ENCODE measurements at regions not wholly inside any gene's neighbourhood (a gene's known extent, or its start where the extent isn't known, plus 50 kb on each side); places are given as distances from the start of the nearest gene placed in this dataset.
"Not testable (repeated sequence)": the region's sequence is repeated elsewhere in the genome, so short reads cannot be mapped to it uniquely, and the experiment has no call there.

GRCh38 chr5:60497706-60498500 is 202.1 kb downstream of the DEPDC1B start:
- Histone ChIP-seq H3K9ac (ENCODE audit: low read length in 2 of 2) (no peak overlapping the region), H3K27ac (ENCODE audit: low read length) (peak overlapping the region; percentile 55), H3K9me3 (ENCODE audit: control insufficient read depth in 2 of 2, low read length in 2 of 2) (no peaks in the 10 kb centered on the region), H3K27me3 (ENCODE audit: control insufficient read depth in 1 of 2, insufficient read depth in 2 of 2, low read length in 2 of 2) (no peaks in the 10 kb centered on the region), H3K4me1 (ENCODE audit: control insufficient read depth, insufficient read depth, low read length) (peaks cover 7% of the 10 kb centered on the region), H3K4me3 (ENCODE audit: low read length in 2 of 2) (no peak overlapping the region), H3K36me3 (ENCODE audit: control insufficient read depth in 2 of 2, insufficient read depth in 2 of 2, low read length in 2 of 2) (peaks cover 0 to 2% of the 10 kb centered on the region in 2 donors)

GRCh38 chr5:60495644-60496520 is 204.1 kb downstream of the DEPDC1B start:
- Histone ChIP-seq H3K36me3 (ENCODE audit: control insufficient read depth in 2 of 2, insufficient read depth in 2 of 2, low read length in 2 of 2) (peaks cover 0 to 2% of the 10 kb centered on the region in 2 donors), H3K9me3 (ENCODE audit: control insufficient read depth in 2 of 2, low read length in 2 of 2) (no peaks in the 10 kb centered on the region), H3K27me3 (ENCODE audit: control insufficient read depth in 1 of 2, insufficient read depth in 2 of 2, low read length in 2 of 2) (no peaks in the 10 kb centered on the region), H3K4me1 (ENCODE audit: control insufficient read depth, insufficient read depth, low read length) (peaks cover 7% of the 10 kb centered on the region), H3K9ac (ENCODE audit: low read length in 2 of 2) (no peak overlapping the region), H3K27ac (ENCODE audit: low read length) (no peak overlapping the region), H3K4me3 (ENCODE audit: low read length in 2 of 2) (no peak overlapping the region)

GRCh38 chr5:60494635-60495034 is 205.3 kb downstream of the DEPDC1B start:
- Histone ChIP-seq H3K4me3 (ENCODE audit: low read length in 2 of 2) (no peak overlapping the region), H3K27me3 (ENCODE audit: control insufficient read depth in 1 of 2, insufficient read depth in 2 of 2, low read length in 2 of 2) (no peaks in the 10 kb centered on the region), H3K27ac (ENCODE audit: low read length) (peak overlapping the region; percentile 19), H3K4me1 (ENCODE audit: control insufficient read depth, insufficient read depth, low read length) (peaks cover 7% of the 10 kb centered on the region), H3K9me3 (ENCODE audit: control insufficient read depth in 2 of 2, low read length in 2 of 2) (no peaks in the 10 kb centered on the region), H3K9ac (ENCODE audit: low read length in 2 of 2) (no peak overlapping the region), H3K36me3 (ENCODE audit: control insufficient read depth in 2 of 2, insufficient read depth in 2 of 2, low read length in 2 of 2) (peaks cover 0 to 2% of the 10 kb centered on the region in 2 donors)

GRCh38 chr5:60494144-60494543 is 205.8 kb downstream of the DEPDC1B start:
- peaks cover 7% of the 10 kb centered on the region for H3K4me1 ChIP-seq (ENCODE audit: control insufficient read depth, insufficient read depth, low read length)
- H3K27ac ChIP-seq (ENCODE audit: low read length) = no peak overlapping the region
- no peak overlapping the region for H3K4me3 ChIP-seq (ENCODE audit: low read length in 2 of 2)
- H3K9me3 ChIP-seq (ENCODE audit: control insufficient read depth in 2 of 2, low read length in 2 of 2) = no peaks in the 10 kb centered on the region
- no peaks in the 10 kb centered on the region for H3K27me3 ChIP-seq (ENCODE audit: control insufficient read depth in 1 of 2, insufficient read depth in 2 of 2, low read length in 2 of 2)
- peaks cover 0 to 2% of the 10 kb centered on the region in 2 donors for H3K36me3 ChIP-seq (ENCODE audit: control insufficient read depth in 2 of 2, insufficient read depth in 2 of 2, low read length in 2 of 2)
- H3K9ac ChIP-seq (ENCODE audit: low read length in 2 of 2) = no peak overlapping the region

- no peaks in the 10 kb centered on the region for H3K9me3 ChIP-seq (ENCODE audit: control insufficient read depth in 2 of 2, low read length in 2 of 2)
- H3K4me3 ChIP-seq (ENCODE audit: low read length in 2 of 2) = no peak overlapping the region
- H3K27ac ChIP-seq (ENCODE audit: low read length) = no peak overlapping the region
- H3K27me3 ChIP-seq (ENCODE audit: control insufficient read depth in 1 of 2, insufficient read depth in 2 of 2, low read length in 2 of 2) = no peaks in the 10 kb centered on the region
- H3K9ac ChIP-seq (ENCODE audit: low read length in 2 of 2) = no peak overlapping the region
- peaks cover 7% of the 10 kb centered on the region for H3K4me1 ChIP-seq (ENCODE audit: control insufficient read depth, insufficient read depth, low read length)
- peaks cover 0 to 2% of the 10 kb centered on the region in 2 donors for H3K36me3 ChIP-seq (ENCODE audit: control insufficient read depth in 2 of 2, insufficient read depth in 2 of 2, low read length in 2 of 2)
These were observed 206.6 kb downstream of the DEPDC1B start for GRCh38 chr5:60493372-60493771.

- Histone ChIP-seq H3K9me3 (ENCODE audit: control insufficient read depth in 2 of 2, low read length in 2 of 2) (no peaks in the 10 kb centered on the region), H3K4me1 (ENCODE audit: control insufficient read depth, insufficient read depth, low read length) (peaks cover 3% of the 10 kb centered on the region), H3K27me3 (ENCODE audit: control insufficient read depth in 1 of 2, insufficient read depth in 2 of 2, low read length in 2 of 2) (no peaks in the 10 kb centered on the region), H3K9ac (ENCODE audit: low read length in 2 of 2) (no peak overlapping the region), H3K27ac (ENCODE audit: low read length) (no peak overlapping the region), H3K36me3 (ENCODE audit: control insufficient read depth in 2 of 2, insufficient read depth in 2 of 2, low read length in 2 of 2) (peaks cover 0 to 2% of the 10 kb centered on the region in 2 donors), H3K4me3 (ENCODE audit: low read length in 2 of 2) (no peak overlapping the region)
These were observed 207.0 kb downstream of the DEPDC1B start for GRCh38 chr5:60492958-60493357.

- not testable (repeated sequence) for H3K27me3 ChIP-seq (ENCODE audit: control insufficient read depth in 1 of 2, insufficient read depth in 2 of 2, low read length in 2 of 2); H3K9me3 ChIP-seq (ENCODE audit: control insufficient read depth in 2 of 2, low read length in 2 of 2); H3K36me3 ChIP-seq (ENCODE audit: control insufficient read depth in 2 of 2, insufficient read depth in 2 of 2, low read length in 2 of 2); H3K9ac ChIP-seq (ENCODE audit: low read length in 2 of 2); H3K27ac ChIP-seq (ENCODE audit: low read length); H3K4me3 ChIP-seq (ENCODE audit: low read length in 2 of 2); H3K4me1 ChIP-seq (ENCODE audit: control insufficient read depth, insufficient read depth, low read length)
These were observed 207.6 kb downstream of the DEPDC1B start for GRCh38 chr5:60492358-60492757.

GRCh38 chr5:60490597-60491166 is 209.3 kb downstream of the DEPDC1B start:
- Histone ChIP-seq H3K9me3 (ENCODE audit: control insufficient read depth in 2 of 2, low read length in 2 of 2) (no peaks in the 10 kb centered on the region), H3K4me1 (ENCODE audit: control insufficient read depth, insufficient read depth, low read length) (no peaks in the 10 kb centered on the region), H3K27me3 (ENCODE audit: control insufficient read depth in 1 of 2, insufficient read depth in 2 of 2, low read length in 2 of 2) (no peaks in the 10 kb centered on the region), H3K9ac (ENCODE audit: low read length in 2 of 2) (no peak overlapping the region), H3K4me3 (ENCODE audit: low read length in 2 of 2) (peak overlapping the region in 1 of 2 donors; percentile 16), H3K36me3 (ENCODE audit: control insufficient read depth in 2 of 2, insufficient read depth in 2 of 2, low read length in 2 of 2) (peaks cover 0 to 2% of the 10 kb centered on the region in 2 donors), H3K27ac (ENCODE audit: low read length) (peak overlapping the region; percentile 81)

- Histone ChIP-seq H3K27me3 (ENCODE audit: control insufficient read depth in 1 of 2, insufficient read depth in 2 of 2, low read length in 2 of 2) (no peaks in the 10 kb centered on the region), H3K9me3 (ENCODE audit: control insufficient read depth in 2 of 2, low read length in 2 of 2) (no peaks in the 10 kb centered on the region), H3K36me3 (ENCODE audit: control insufficient read depth in 2 of 2, insufficient read depth in 2 of 2, low read length in 2 of 2) (peaks cover 0 to 2% of the 10 kb centered on the region in 2 donors), H3K27ac (ENCODE audit: low read length) (peak overlapping the region; percentile 81), H3K4me1 (ENCODE audit: control insufficient read depth, insufficient read depth, low read length) (no peaks in the 10 kb centered on the region), H3K4me3 (ENCODE audit: low read length in 2 of 2) (peak overlapping the region; percentile 78 to 82), H3K9ac (ENCODE audit: low read length in 2 of 2) (peak overlapping the region in 1 of 2 donors; percentile 77)
These were observed 210.1 kb downstream of the DEPDC1B start for GRCh38 chr5:60489856-60490255.

- Histone ChIP-seq H3K9me3 (ENCODE audit: control insufficient read depth in 2 of 2, low read length in 2 of 2) (no peaks in the 10 kb centered on the region), H3K9ac (ENCODE audit: low read length in 2 of 2) (peak overlapping the region; percentile 77 to 81), H3K27ac (ENCODE audit: low read length) (peak overlapping the region; percentile 81), H3K4me1 (ENCODE audit: control insufficient read depth, insufficient read depth, low read length) (no peaks in the 10 kb centered on the region), H3K36me3 (ENCODE audit: control insufficient read depth in 2 of 2, insufficient read depth in 2 of 2, low read length in 2 of 2) (no peaks in the 10 kb centered on the region), H3K27me3 (ENCODE audit: control insufficient read depth in 1 of 2, insufficient read depth in 2 of 2, low read length in 2 of 2) (no peaks in the 10 kb centered on the region), H3K4me3 (ENCODE audit: low read length in 2 of 2) (peak overlapping the region; percentile 78 to 82)
These were observed 210.6 kb downstream of the DEPDC1B start for GRCh38 chr5:60489377-60489776.
